NCI-H128 (cell line): ENCODE measurements at regions not wholly inside any gene's neighbourhood (a gene's known extent, or its start where the extent isn't known, plus 50 kb on each side); places are given as distances from the start of the nearest gene placed in this dataset.
"Not testable (repeated sequence)": the region's sequence is repeated elsewhere in the genome, so short reads cannot be mapped to it uniquely, and the experiment has no call there.

Experiments
- DNase-seq: peaks from one replicate; lab custom pipeline; 2025; ENCODE audit not compliant: unreplicated experiment; lab: John Stamatoyannopoulos, UW

DNA sequence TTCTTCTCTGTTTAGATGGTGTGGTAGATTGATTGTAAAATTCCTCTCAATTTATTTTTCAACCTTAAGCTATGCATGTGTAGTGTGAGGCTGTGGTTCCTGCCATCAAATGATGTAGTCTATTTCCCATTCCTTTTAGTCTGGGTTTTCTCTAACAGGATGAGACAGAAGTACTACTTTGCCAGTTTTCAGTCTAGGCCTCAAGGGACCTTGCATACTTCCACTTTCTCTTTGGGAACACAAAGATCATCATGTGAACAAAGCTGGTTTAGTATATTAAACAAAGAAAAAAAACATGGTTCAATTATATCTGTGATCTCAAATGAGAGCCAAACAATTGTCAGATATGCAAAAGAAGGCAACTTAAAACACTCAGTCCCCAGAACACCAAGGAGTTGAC lies 1284.0 kb downstream of the RAPGEF2 start:
- no peak for DNase-seq

DNA sequence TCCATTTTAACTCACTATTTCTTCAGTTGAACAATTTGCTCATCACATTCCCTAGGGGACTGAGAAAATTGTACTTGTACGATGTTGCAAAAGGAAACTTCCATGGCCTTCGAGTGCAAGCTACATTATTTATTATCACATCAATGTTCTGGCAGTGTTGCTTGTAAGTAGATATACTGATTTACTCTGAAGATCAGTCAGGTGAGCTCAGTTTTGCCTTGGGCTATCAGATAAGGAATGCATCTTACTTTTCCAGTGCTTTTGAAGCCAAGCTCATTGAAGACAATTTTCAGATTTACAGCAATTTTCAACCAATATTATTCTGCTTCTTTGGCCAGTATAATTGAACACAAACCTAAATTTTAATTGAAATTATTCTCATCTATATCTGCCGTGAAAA lies 1296.9 kb downstream of the RAPGEF2 start:
- no peak for DNase-seq

GRCh38 chr4:160403081-160403480 lies 1300.2 kb downstream of the RAPGEF2 start:
- DNase-seq: no peak

- DNase-seq: no peak
Measured at GRCh38 chr4:160406263-160406825, 1303.5 kb downstream of the RAPGEF2 start.

DNA sequence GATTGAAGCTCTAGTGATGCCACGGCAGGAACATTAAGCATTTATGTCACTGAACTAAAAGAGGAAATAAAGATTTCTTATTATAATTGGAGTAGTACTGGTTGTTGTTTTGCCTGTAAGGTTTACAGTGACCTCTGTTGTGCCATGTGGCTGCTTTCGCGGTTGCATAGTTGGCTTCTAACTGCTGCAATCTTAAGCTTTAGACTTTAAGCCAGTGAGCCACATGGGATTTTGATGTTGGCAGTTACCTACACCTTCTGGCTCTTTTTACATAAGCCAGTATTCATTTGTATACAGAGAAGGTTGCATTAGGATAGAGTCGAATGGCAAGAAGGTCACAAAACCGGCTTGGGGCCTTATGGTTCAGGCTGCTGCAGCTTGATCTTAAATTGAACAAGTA lies 1311.6 kb downstream of the RAPGEF2 start:
- DNase-seq: no peak

- no peak for DNase-seq
Measured at GRCh38 chr4:160423879-160424451, 1321.1 kb downstream of the RAPGEF2 start.

DNA sequence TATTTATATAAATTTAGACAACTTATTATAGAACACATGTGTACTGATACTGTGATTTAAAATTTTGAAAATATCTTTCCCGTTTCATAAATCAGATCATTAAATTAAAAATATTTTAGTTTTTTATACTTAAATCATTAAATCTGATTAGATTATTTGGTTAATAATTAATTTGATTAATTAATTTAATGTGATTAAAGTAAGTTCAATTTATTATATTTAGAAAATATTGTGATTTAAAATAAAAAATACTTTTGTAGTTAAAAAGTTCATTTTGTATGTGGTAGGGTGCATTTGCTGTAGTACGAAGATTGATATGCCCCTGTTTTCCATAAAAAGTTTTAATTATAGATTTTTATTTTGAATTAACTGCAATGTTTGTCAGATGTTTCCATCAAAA lies 1323.4 kb downstream of the RAPGEF2 start:
- no peak for DNase-seq

- no peak for DNase-seq
Measured at GRCh38 chr4:160450876-160451275, 1348.0 kb downstream of the RAPGEF2 start.

GRCh38 chr4:160481696-160482690 lies 1379.1 kb downstream of the RAPGEF2 start:
- not testable (repeated sequence) for DNase-seq

GRCh38 chr4:160485071-160485687 lies 1382.3 kb downstream of the RAPGEF2 start:
- no peak for DNase-seq

GRCh38 chr4:160492181-160492580 lies 1389.3 kb downstream of the RAPGEF2 start:
- DNase-seq: no peak

DNA sequence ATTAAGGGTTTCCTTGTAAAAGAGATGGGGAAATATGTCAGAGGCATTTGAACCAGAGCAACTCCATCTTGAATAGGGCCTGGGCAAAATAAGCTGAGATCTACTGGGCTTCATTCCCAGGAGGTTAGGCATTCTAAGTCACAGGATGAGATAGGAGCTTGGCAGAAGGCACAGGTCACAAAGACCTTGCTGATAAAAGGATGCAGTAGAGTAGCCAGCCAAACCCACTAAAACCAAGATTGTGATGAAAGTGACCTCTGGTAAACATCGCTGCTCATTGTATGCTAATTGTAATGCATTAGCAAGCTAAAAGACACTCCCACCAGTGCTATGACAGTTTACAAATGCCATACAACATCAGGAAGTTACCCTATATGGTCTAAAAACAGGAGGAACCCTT lies 1390.3 kb downstream of the RAPGEF2 start:
- DNase-seq: no peak

- DNase-seq: no peak
Measured at GRCh38 chr4:160495356-160495755, 1392.5 kb downstream of the RAPGEF2 start.

DNA sequence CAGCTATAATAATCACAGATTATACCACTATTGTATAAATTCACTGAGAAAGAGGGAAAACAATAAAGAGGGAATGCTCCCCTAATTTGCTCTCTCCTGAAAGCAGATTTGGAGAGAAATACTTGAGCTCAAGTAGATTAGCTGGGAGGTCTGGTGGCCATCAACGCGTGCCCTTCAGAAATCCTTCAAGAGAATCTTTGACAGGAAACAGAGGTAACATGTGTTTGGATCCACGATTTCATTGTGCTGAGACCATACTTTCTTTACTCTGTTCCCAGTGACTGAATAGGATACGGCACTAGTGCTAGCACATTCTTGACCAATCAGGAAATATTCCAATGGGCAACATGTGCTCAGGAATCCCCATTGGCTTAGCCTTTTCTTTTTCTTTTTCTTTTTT lies 1395.3 kb downstream of the RAPGEF2 start:
- no peak for DNase-seq

DNA sequence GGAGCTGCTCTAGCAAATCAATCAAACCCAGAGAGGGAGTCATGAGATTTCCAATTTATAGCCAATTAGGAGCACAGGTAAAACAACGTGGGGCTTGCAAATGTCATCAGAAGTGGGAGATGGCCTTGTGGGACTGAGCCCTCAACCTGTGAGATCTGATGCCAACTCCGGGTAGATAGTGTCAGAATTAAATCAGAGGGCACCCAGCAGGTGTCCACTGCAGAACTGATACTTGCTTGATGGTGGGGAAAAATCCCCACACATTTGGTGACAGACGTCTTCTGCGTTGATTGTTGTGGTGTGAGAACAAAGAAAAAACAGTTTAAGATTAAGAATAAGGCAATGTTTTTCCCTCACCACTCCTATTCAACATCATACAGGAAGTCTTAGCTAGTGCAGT lies 1402.8 kb downstream of the RAPGEF2 start:
- no peak for DNase-seq

DNA sequence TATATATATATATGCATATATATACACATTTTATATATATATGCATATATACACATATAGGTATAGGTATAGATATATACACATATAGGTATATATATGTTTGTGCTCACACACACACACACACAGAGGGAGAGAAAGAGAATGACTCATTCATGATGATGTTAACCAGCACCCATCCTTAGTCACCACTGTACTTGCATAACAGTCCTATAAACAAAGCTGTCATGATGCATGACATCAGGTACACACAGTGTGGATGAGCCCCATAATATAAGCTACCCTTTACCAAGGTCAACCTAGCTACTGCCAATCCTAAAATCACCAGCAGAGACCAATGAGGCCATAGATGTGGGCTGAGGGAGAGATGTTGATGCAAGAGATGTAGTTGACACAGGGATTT lies 1408.0 kb downstream of the RAPGEF2 start:
- no peak for DNase-seq

- no peak for DNase-seq
Measured at GRCh38 chr4:160514126-160514525, 1411.2 kb downstream of the RAPGEF2 start.

- DNase-seq: no peak
Measured at GRCh38 chr4:160523231-160523630, 1420.4 kb downstream of the RAPGEF2 start.

GRCh38 chr4:160537681-160538080 lies 1434.8 kb downstream of the RAPGEF2 start:
- DNase-seq: no peak

GRCh38 chr4:160546201-160546600 lies 1443.3 kb downstream of the RAPGEF2 start:
- no peak for DNase-seq

GRCh38 chr4:160549951-160550519 lies 1447.2 kb downstream of the RAPGEF2 start:
- DNase-seq: not testable (repeated sequence)
